Progenitor cell of endocrine pancreas (in vitro differentiated cells): ENCODE measurements at regions not wholly inside any gene's neighbourhood (a gene's known extent, or its start where the extent isn't known, plus 50 kb on each side); places are given as distances from the start of the nearest gene placed in this dataset.
"Not testable (repeated sequence)": the region's sequence is repeated elsewhere in the genome, so short reads cannot be mapped to it uniquely, and the experiment has no call there.

ENCODE experiments used
- DNase-seq: peaks from one replicate; pipeline ENCODE4 v3.0.0; 2021; ENCODE audit warnings: low spot score; ENCODE audit not compliant: unreplicated experiment
- H3K27ac Mint-ChIP-seq: 2 replicates; pipeline ENCODE4 v1.8.0; 2021; ENCODE audit warnings: mild to moderate bottlenecking, moderate library complexity, mixed read lengths
- H3K27me3 Mint-ChIP-seq: 2 replicates; pipeline ENCODE4 v1.8.0; 2021; ENCODE audit warnings: mixed read lengths
- H3K36me3 Mint-ChIP-seq: 2 replicates; pipeline ENCODE4 v1.8.0; 2022; ENCODE audit warnings: mixed read lengths; ENCODE audit not compliant: insufficient read depth
- H3K4me1 Mint-ChIP-seq: 2 replicates; pipeline ENCODE4 v1.8.0; 2021; ENCODE audit warnings: low read depth, mixed read lengths
- H3K4me3 Mint-ChIP-seq: 2 replicates; pipeline ENCODE4 v1.8.0; 2021; ENCODE audit warnings: low read depth, mild to moderate bottlenecking, moderate library complexity, mixed read lengths
- H3K9me3 Mint-ChIP-seq: 2 replicates; pipeline ENCODE4 v1.8.0; 2021; ENCODE audit warnings: low read depth, mixed read lengths
- CTCF ChIP-seq: fragments of 200-600 bp; sonication (generic); IDR thresholded peaks from one replicate; pipeline ENCODE4 v1.5.0; 2021; ENCODE audit warnings: antibody characterized with exemption, mild to moderate bottlenecking; ENCODE audit not compliant: unreplicated experiment

- H3K4me1 Mint-ChIP-seq = peaks cover 9% of the 10 kb centered on the region
- H3K9me3 Mint-ChIP-seq = peaks cover 9% of the 10 kb centered on the region
- DNase-seq = no peak
- no peak overlapping the region for H3K27ac Mint-ChIP-seq
- TF ChIP-seq CTCF = no peak
- peaks cover 10% of the 10 kb centered on the region for H3K27me3 Mint-ChIP-seq
- H3K4me3 Mint-ChIP-seq = no peak overlapping the region
- H3K36me3 Mint-ChIP-seq = no peaks in the 10 kb centered on the region
These were observed 114.3 kb upstream of the POC5 start for GRCh38 chr5:75831561-75831960.

GRCh38 chr5:75828029-75828428, 110.8 kb upstream of the POC5 start:
- no peak for TF ChIP-seq CTCF
- Mint-ChIP-seq H3K27me3 (peaks cover 10% of the 10 kb centered on the region), H3K4me3 (no peak overlapping the region), H3K4me1 (peaks cover 9% of the 10 kb centered on the region), H3K9me3 (peaks cover 5% of the 10 kb centered on the region), H3K36me3 (no peaks in the 10 kb centered on the region), H3K27ac (no peak overlapping the region)
- DNase-seq = no peak

- Mint-ChIP-seq H3K4me1 (peaks cover 11% of the 10 kb centered on the region), H3K4me3 (no peak overlapping the region), H3K36me3 (no peaks in the 10 kb centered on the region), H3K27ac (no peak overlapping the region), H3K27me3 (peaks cover 3% of the 10 kb centered on the region), H3K9me3 (peaks cover 5% of the 10 kb centered on the region)
- no peak for TF ChIP-seq CTCF
- DNase-seq = no peak
These were observed 107.1 kb upstream of the POC5 start for GRCh38 chr5:75824323-75824722.

GRCh38 chr5:75823811-75824210, 106.6 kb upstream of the POC5 start:
- Mint-ChIP-seq H3K27me3 (peaks cover under 1% of the 10 kb centered on the region), H3K4me3 (no peak overlapping the region), H3K9me3 (peaks cover 8% of the 10 kb centered on the region), H3K36me3 (no peaks in the 10 kb centered on the region), H3K27ac (no peak overlapping the region), H3K4me1 (peaks cover 11% of the 10 kb centered on the region)
- DNase-seq = no peak
- no peak for TF ChIP-seq CTCF

- peaks cover 14% of the 10 kb centered on the region for H3K9me3 Mint-ChIP-seq
- H3K4me1 Mint-ChIP-seq = peaks cover 2% of the 10 kb centered on the region
- DNase-seq = no peak
- H3K27me3 Mint-ChIP-seq = no peaks in the 10 kb centered on the region
- H3K36me3 Mint-ChIP-seq = no peaks in the 10 kb centered on the region
- TF ChIP-seq CTCF = no peak
- H3K27ac Mint-ChIP-seq = no peak overlapping the region
- no peak overlapping the region for H3K4me3 Mint-ChIP-seq
These were observed 101.4 kb upstream of the POC5 start for GRCh38 chr5:75818661-75819060.

- not testable (repeated sequence) for H3K4me1 Mint-ChIP-seq, H3K4me3 Mint-ChIP-seq, H3K36me3 Mint-ChIP-seq, H3K27ac Mint-ChIP-seq, H3K27me3 Mint-ChIP-seq, DNase-seq
- peaks cover 31% of the 10 kb centered on the region for H3K9me3 Mint-ChIP-seq
These were observed 82.5 kb upstream of the POC5 start for GRCh38 chr5:75799695-75800094.

- H3K36me3 Mint-ChIP-seq, H3K27ac Mint-ChIP-seq, H3K27me3 Mint-ChIP-seq, DNase-seq, H3K4me1 Mint-ChIP-seq, H3K4me3 Mint-ChIP-seq: not testable (repeated sequence)
- peaks cover 28% of the 10 kb centered on the region for H3K9me3 Mint-ChIP-seq
These were observed 52.1 kb upstream of the POC5 start for GRCh38 chr5:75769338-75769737.
